ENCODE measurements at regions not wholly inside any gene's neighbourhood (a gene's known extent, or its start where the extent isn't known, plus 50 kb on each side); places are given as distances from the start of the nearest gene placed in this dataset.

DNA sequence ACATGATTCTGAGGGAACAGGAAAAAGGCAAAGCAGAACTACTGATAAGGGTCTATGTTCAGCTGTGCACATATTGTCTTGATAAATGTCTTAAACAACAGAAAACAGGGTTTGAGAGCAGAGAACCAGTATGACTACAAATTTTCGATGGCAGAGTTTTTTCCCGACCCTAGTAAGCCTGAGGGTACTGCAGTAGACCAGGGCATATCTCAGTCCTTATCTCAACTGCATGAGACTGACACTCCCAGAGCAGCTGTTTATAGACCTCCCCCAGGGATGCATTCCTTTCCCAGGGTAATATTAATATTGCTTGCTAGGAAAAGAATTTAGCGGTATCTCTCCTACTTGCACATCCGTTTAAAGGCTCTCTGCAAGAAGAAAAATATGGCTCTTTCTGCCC lies 1176.8 kb upstream of the ADGRB3 start:
- DNase-seq (ENCODE audit: extremely low read depth in 1 of 4, low spot score in 3 of 4) (peak in 1 of 4 experiments; percentile 9), FAIRE-seq (no peak), ATAC-seq (no peak)
- Histone ChIP-seq H3K4me2 (ENCODE audit: insufficient read depth, low read length) (no peak overlapping the region), H3K4me1 (replicated peaks in 1 of 2; ENCODE audit: control insufficient read depth in 2 of 2, insufficient read depth in 2 of 2, low read length in 2 of 2) (no peaks in the 10 kb centered on the region), H4K20me1 (replicated peaks; ENCODE audit: control insufficient read depth, insufficient read depth, low read length) (no peaks in the 10 kb centered on the region), H3K79me2 (ENCODE audit: control insufficient read depth, insufficient read depth, low read length) (no peaks in the 10 kb centered on the region), H3K27me3 (ENCODE audit: control insufficient read depth in 2 of 2, insufficient read depth in 2 of 2, low read length in 2 of 2) (no peaks in the 10 kb centered on the region), H3K36me3 (ENCODE audit: control insufficient read depth, insufficient read depth, low read length) (no peaks in the 10 kb centered on the region), H2AFZ (ENCODE audit: low read depth, low read length) (no peak overlapping the region), H3K9me3 (replicated peaks; ENCODE audit: control insufficient read depth, insufficient read depth, low read depth, low read length) (peaks cover 2% of the 10 kb centered on the region; the same call in 1 of the 2 replicates), H3K27ac (ENCODE audit: extremely low read depth, low read depth, low read length) (no peak overlapping the region), H3K4me3 (no peak overlapping the region), H3K9ac (ENCODE audit: insufficient read depth in 1 of 2, low read depth in 2 of 2, low read length in 2 of 2) (no peak overlapping the region), H3K9me1 (ENCODE audit: control insufficient read depth, insufficient read depth, low read length) (no peaks in the 10 kb centered on the region)
- in situ Hi-C loops (cut with MboI) = no loop called here
- ChIA-PET CTCF (ENCODE audit: low intra/inter-chr PET ratio) (no interaction called here), POLR2A (no interaction called here)
- intact Hi-C loops (cut with micrococcal nuclease) = no loop called here
- no TSS peak for BruUV-seq (replicated peaks)
- 12% methylated on average over 4 of the region's 4 CpGs for WGBS (ENCODE audit: insufficient coverage, low coverage, missing lambda C conversion rate)
- TF ChIP-seq TRIM24 (IDR thresholded peaks at IDR 0.05) (0 out of 4 replicates have a peak, but pooled peaks of 1 of the 2 experiments have one; percentile 41), CBX3 (IDR thresholded peaks at IDR 0.05; ENCODE audit: borderline replicate concordance in 1 of 2, low read length in 2 of 2) (peak in 1 of 2 experiments; percentile 93; a peak in 2 of 3 replicates), FOXM1 (IDR thresholded peaks at IDR 0.05; ENCODE audit: low read depth) (no peak), FOXM1 (CRISPR knock-in tag; IDR thresholded peaks at IDR 0.05; ENCODE audit: low read depth) (no peak), ZNF280A (IDR thresholded peaks at IDR 0.05; ENCODE audit: low read depth, partially characterized antibody) (peak; percentile 53), HDAC3 (IDR thresholded peaks at IDR 0.05; ENCODE audit: borderline replicate concordance, partially characterized antibody) (no peak), TRIM28 (IDR thresholded peaks at IDR 0.05) (peak; percentile 88), KAT2B (IDR thresholded peaks at IDR 0.05; ENCODE audit: low read depth, low read length) (no peak), CBX5 (IDR thresholded peaks at IDR 0.05; ENCODE audit: borderline replicate concordance, low read depth) (peak; percentile 94), ZNF445 (CRISPR knock-in tag; IDR thresholded peaks at IDR 0.05; ENCODE audit: low read depth) (0 out of 2 replicates have a peak, but pooled peaks have one; percentile 33), HMG20B (CRISPR knock-in tag; IDR thresholded peaks at IDR 0.05) (no peak)

Measured in K562 (cell line).